SIG-M5 (cell line): ENCODE measurements at regions not wholly inside any gene's neighbourhood (a gene's known extent, or its start where the extent isn't known, plus 50 kb on each side); places are given as distances from the start of the nearest gene placed in this dataset.

Experiments
- DNase-seq: peaks from one replicate; lab custom pipeline; 2025; lab: John Stamatoyannopoulos, UW

DNA sequence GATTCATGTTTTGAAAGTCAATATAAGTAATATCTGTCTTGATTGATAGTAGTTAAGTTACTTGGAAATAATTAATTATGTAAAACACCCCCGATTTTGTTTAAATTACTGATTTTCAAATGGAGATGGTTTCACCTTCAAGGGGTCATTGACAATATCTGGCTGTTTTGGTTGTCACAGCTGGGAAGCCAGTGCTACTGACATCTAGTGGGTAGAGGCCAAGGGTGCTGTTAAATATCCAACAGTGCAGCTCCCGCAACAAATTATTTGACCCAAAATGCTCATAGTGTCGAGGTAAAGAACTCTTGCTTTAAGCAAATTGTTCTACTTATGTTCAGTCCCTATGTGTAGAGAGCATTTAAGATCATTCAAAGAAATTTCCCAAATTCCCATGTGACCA is 50.6 kb upstream of the PCDH20 start:
- no peak for DNase-seq
